ENCODE measurements at regions not wholly inside any gene's neighbourhood (a gene's known extent, or its start where the extent isn't known, plus 50 kb on each side); places are given as distances from the start of the nearest gene placed in this dataset.

GRCh38 chr3:76372497-76372896, 587.1 kb upstream of the ZNF717 start:
- Mint-ChIP-seq H3K27ac (no peak overlapping the region), H3K36me3 (ENCODE audit: low read depth) (no peaks in the 10 kb centered on the region), H3K4me1 (no peaks in the 10 kb centered on the region), H3K4me3 (no peak overlapping the region), H3K27me3 (no peaks in the 10 kb centered on the region), H3K9me3 (peaks cover 3% of the 10 kb centered on the region)
- TF ChIP-seq CTCF (IDR thresholded peaks at IDR 0.05): no peak
- intact Hi-C loops (cut with micrococcal nuclease): no loop called here
- DNase-seq (no peak), ATAC-seq (ENCODE audit: low read depth) (no peak)
- ChIA-PET POLR2A (no interaction called here), CTCF (no interaction called here)

GRCh38 chr3:76377074-76377473, 591.7 kb upstream of the ZNF717 start:
- Mint-ChIP-seq H3K36me3 (ENCODE audit: low read depth) (no peaks in the 10 kb centered on the region), H3K27me3 (no peaks in the 10 kb centered on the region), H3K4me1 (no peaks in the 10 kb centered on the region), H3K27ac (no peak overlapping the region), H3K9me3 (peaks cover 5% of the 10 kb centered on the region), H3K4me3 (no peak overlapping the region)
- ATAC-seq (ENCODE audit: low read depth) (no peak), DNase-seq (no peak)
- ChIA-PET CTCF (no interaction called here), POLR2A (no interaction called here)
- TF ChIP-seq CTCF (IDR thresholded peaks at IDR 0.05): no peak
- intact Hi-C loops (cut with micrococcal nuclease): no loop called here

GRCh38 chr3:76378789-76379188, 593.4 kb upstream of the ZNF717 start:
- Mint-ChIP-seq H3K4me1 (no peaks in the 10 kb centered on the region), H3K4me3 (no peak overlapping the region), H3K9me3 (peaks cover 8% of the 10 kb centered on the region), H3K36me3 (ENCODE audit: low read depth) (no peaks in the 10 kb centered on the region), H3K27ac (no peak overlapping the region), H3K27me3 (no peaks in the 10 kb centered on the region)
- intact Hi-C loops (cut with micrococcal nuclease): no loop called here
- no peak for ATAC-seq (ENCODE audit: low read depth)
- POLR2A ChIA-PET: no interaction called here
- no peak for DNase-seq
- CTCF ChIA-PET: no interaction called here
- no peak for TF ChIP-seq CTCF (IDR thresholded peaks at IDR 0.05)

- no peaks in the 10 kb centered on the region for H3K4me1 Mint-ChIP-seq
- ChIA-PET POLR2A (no interaction called here), CTCF (no interaction called here)
- TF ChIP-seq CTCF (IDR thresholded peaks at IDR 0.05): no peak
- DNase-seq: no peak
- H3K9me3 Mint-ChIP-seq: peaks cover 3% of the 10 kb centered on the region
- no peak overlapping the region for H3K4me3 Mint-ChIP-seq
- H3K36me3 Mint-ChIP-seq (ENCODE audit: low read depth): no peaks in the 10 kb centered on the region
- intact Hi-C loops (cut with micrococcal nuclease): no loop called here
- H3K27ac Mint-ChIP-seq: no peak overlapping the region
- no peaks in the 10 kb centered on the region for H3K27me3 Mint-ChIP-seq
- ATAC-seq (ENCODE audit: low read depth): no peak
Observed at GRCh38 chr3:76383781-76384180, 598.4 kb upstream of the ZNF717 start.

- Mint-ChIP-seq H3K36me3 (ENCODE audit: low read depth) (no peaks in the 10 kb centered on the region), H3K9me3 (peaks cover 3% of the 10 kb centered on the region), H3K4me3 (no peak overlapping the region), H3K27ac (no peak overlapping the region), H3K27me3 (no peaks in the 10 kb centered on the region), H3K4me1 (no peaks in the 10 kb centered on the region)
- CTCF ChIA-PET: no interaction called here
- POLR2A ChIA-PET: no interaction called here
- DNase-seq: no peak
- intact Hi-C loops (cut with micrococcal nuclease): no loop called here
- no peak for TF ChIP-seq CTCF (IDR thresholded peaks at IDR 0.05)
- no peak for ATAC-seq (ENCODE audit: low read depth)
Observed at GRCh38 chr3:76387000-76387399, 601.7 kb upstream of the ZNF717 start.
